GM12874 (cell line): ENCODE measurements at regions not wholly inside any gene's neighbourhood (a gene's known extent, or its start where the extent isn't known, plus 50 kb on each side); places are given as distances from the start of the nearest gene placed in this dataset.

Experiments
- CTCF ChIP-seq: IDR thresholded peaks from 2 replicates; pipeline ENCODE4 v1.5.1; 2011; ENCODE audit warnings: low read depth, mild to moderate bottlenecking, control low read depth, low read length, moderate library complexity; ENCODE audit not compliant: insufficient read depth

DNA sequence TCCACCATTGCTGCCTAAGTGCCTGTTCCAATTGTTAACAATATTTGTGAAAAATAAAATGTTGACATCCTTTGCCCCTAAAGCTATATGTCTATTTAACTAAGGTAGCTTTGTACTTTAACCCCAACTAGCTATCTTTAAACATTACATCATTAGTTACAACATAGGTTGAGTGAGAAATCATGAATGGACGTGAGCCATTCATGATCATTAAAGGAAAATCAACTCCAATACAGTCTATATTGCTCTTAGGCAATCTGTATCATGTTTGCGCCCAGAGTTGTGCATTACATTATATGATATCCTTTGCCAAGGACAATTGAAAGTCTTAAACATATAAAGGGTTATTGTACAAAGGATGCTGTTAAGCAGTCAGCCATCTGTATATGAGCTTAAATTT, 269.6 kb downstream of the ALX1 start:
- no peak for TF ChIP-seq CTCF

- TF ChIP-seq CTCF = no peak
Measured at GRCh38 chr12:85550924-85551323, 270.9 kb downstream of the ALX1 start.

DNA sequence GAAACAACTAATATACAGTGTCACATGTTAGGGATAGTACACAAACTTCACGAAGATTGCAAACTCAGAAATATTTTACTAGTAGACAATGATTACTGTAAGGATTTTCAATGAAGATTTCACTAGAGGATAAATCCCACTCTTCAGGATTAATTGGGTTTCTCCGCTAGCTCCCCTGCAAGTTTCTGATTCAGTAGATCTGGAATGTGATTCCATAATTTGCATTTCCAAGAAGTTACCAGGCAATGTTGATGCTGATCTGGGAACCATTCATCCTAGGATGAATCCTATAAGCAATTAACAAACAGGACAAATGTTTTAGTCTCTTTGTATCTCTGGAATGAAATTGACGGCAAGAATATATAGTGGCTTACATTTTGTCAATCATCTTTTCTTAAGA, 272.4 kb downstream of the ALX1 start:
- no peak for TF ChIP-seq CTCF

DNA sequence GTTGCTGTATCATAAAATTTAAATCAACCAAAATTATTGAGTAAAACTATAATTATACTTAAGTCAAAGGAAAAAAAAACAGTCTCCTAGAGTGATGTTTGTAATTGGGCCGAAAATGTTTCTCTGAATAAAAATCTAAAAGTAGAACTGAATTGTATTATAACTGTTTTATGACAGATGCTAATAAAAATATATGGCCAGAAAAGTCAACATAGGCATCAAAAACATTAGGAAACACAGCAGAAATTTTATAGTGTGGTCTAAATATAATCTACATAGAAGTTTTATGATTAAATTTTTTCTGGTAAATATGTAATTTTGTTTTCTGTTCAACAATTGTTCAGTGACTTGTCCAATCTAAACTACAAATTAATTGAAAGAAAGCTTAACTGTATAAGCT, 277.8 kb downstream of the ALX1 start:
- no peak for TF ChIP-seq CTCF

DNA sequence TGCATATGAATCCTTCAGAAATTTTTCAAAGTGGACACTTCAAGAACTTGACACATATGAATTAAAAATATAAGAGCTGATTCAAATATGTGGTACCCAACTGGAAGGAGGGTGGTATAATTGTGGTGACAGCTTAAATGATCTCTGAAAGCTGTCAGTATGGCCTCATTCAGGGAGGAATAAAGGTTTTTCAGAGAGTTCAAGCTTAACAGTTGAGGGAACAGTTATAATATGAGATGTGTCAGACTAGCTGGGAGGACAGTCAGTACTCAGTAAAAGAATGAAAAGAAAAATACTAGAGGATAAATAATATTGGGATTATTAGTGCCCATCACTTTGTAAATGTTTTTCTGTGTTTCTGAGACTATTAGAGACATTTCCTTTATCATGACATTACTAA, 277.5 kb downstream of the RASSF9 start:
- no peak for TF ChIP-seq CTCF

DNA sequence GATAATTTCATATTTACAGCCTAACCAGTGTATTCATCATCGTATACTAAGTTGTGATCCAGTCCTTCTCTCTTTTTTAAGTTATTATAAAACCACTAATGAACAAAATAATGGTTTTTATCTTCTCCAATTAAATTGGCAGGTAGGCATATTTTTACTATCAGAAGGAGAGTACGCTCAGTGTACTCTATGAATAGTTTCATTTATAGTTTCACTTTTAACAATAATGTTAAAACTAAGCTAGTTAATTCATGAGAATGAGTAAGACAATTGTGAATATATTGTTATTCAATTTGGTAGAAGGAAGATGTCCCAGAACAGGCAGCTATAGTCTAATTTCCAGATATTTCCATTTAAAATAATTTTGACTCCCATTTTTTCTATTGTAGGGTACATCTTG, 277.1 kb downstream of the RASSF9 start:
- no peak for TF ChIP-seq CTCF

- no peak for TF ChIP-seq CTCF
Measured at GRCh38 chr12:85559536-85559935, 276.7 kb downstream of the RASSF9 start.

DNA sequence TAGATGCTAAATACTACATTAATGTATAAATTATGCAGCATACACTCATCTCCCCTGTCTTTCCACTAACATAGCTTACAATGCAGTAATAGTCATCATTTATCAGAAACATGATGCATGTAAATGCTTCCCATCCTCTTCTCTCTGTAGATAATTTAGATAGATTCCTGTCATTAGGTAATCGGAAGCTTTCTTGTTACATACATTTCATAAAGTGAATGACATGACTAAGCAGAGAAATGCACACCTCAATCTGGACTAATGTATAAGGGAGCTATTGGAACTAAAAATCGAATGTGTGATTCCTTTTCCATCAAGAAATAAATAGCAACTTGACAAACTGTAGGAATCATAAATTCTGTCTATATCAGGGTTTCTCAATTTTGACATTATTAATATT, 273.4 kb downstream of the RASSF9 start:
- TF ChIP-seq CTCF = no peak
